T-cell (primary cell): ENCODE measurements at regions not wholly inside any gene's neighbourhood (a gene's known extent, or its start where the extent isn't known, plus 50 kb on each side); places are given as distances from the start of the nearest gene placed in this dataset.

Source experiments
- ATAC-seq, 4 experiments: fragments of 200-7000 bp in 3 of 4; fragments of 150-1000 bp in 1 of 4; cut with Tn5 transposase; replicated peaks in 1 of 4; 1 replicate in 3 of 4; 2 replicates in 1 of 4; pipeline ENCODE4 v1.10.0; 2021; ENCODE audit warnings: moderate library complexity in 3 of 4, mild to moderate bottlenecking in 2 of 4, moderate number of reproducible peaks in 1 of 4
- CTCF ChIA-PET, 2 donors: fragments of 300-600 bp; sonication (Branson Sonifier 250); formaldehyde crosslinking; loops; one replicate each; lab custom pipeline; 2022; ENCODE audit warnings: antibody characterized with exemption in 2 of 2; lab: Charles Lee
- POLR2A ChIA-PET, 2 donors: fragments of 300-600 bp; sonication (Branson Sonifier 250); formaldehyde crosslinking; loops; one replicate each; lab custom pipeline; 2022; ENCODE audit warnings: antibody characterized with exemption in 2 of 2; lab: Charles Lee
- DNase-seq, 35 experiments: peaks; one replicate each; pipeline versions ENCODE4 v3.0.0 to v3.0.0-alpha.2; 2013 to 2023
- H3K27ac ChIP-seq: one replicate; pipeline ENCODE4 v1.5.1; 2013; ENCODE audit warnings: low read length
- H3K27me3 ChIP-seq, 2 experiments: replicated peaks in 1 of 2; 1 replicate in 1 of 2; 2 replicates in 1 of 2; pipeline versions ENCODE4 v1.6.1 to v1.7.0; 2013; ENCODE audit warnings: low read length in 1 of 2, mixed read lengths in 1 of 2; ENCODE audit not compliant: control insufficient read depth in 2 of 2, insufficient read depth in 2 of 2; ENCODE audit errors: extremely low read depth in 1 of 2
- H3K36me3 ChIP-seq, 2 donors: 1 replicate in 1 of 2; 2 replicates in 1 of 2; pipeline versions ENCODE4 v1.6.1 to v1.7.0; 2013; ENCODE audit warnings: low read length in 1 of 2; ENCODE audit not compliant: control insufficient read depth in 2 of 2, insufficient read depth in 1 of 2; ENCODE audit errors: extremely low read depth in 1 of 2
- H3K4me1 ChIP-seq, 2 experiments: 1 replicate in 1 of 2; 2 replicates in 1 of 2; pipeline versions ENCODE4 v1.6.1 to v1.7.0; 2013; ENCODE audit warnings: low read length in 2 of 2, mixed read lengths in 1 of 2; ENCODE audit not compliant: insufficient read depth in 2 of 2, control insufficient read depth in 1 of 2; ENCODE audit errors: extremely low read depth in 1 of 2
- H3K4me3 ChIP-seq, 2 donors: 1 replicate in 1 of 2; 2 replicates in 1 of 2; pipeline versions ENCODE4 v1.5.1 to v1.7.0; 2013; ENCODE audit warnings: mild to moderate bottlenecking in 2 of 2, low read length in 1 of 2, moderate library complexity in 1 of 2; ENCODE audit not compliant: control insufficient read depth in 1 of 2; ENCODE audit errors: extremely low read depth in 1 of 2
- H3K9me3 ChIP-seq: 2 replicates; pipeline ENCODE4 v1.7.0; 2013
- H3K27ac Mint-ChIP-seq, 2 donors: one replicate each; pipeline ENCODE4 v1.8.0; 2020 to 2021; ENCODE audit warnings: mild to moderate bottlenecking in 2 of 2, mixed read lengths in 2 of 2
- H3K27me3 Mint-ChIP-seq, 2 donors: one replicate each; pipeline ENCODE4 v1.8.0; 2021 to 2022; ENCODE audit warnings: mixed read lengths in 2 of 2
- H3K36me3 Mint-ChIP-seq: one replicate; pipeline ENCODE4 v1.8.0; 2021; ENCODE audit warnings: mixed read lengths
- H3K4me1 Mint-ChIP-seq, 3 donors: one replicate each; pipeline ENCODE4 v1.8.0; 2020 to 2022; ENCODE audit warnings: mixed read lengths in 3 of 3, mild to moderate bottlenecking in 1 of 3
- H3K4me3 Mint-ChIP-seq, 3 donors: one replicate each; pipeline ENCODE4 v1.8.0; 2020 to 2022; ENCODE audit warnings: mild to moderate bottlenecking in 3 of 3, mixed read lengths in 3 of 3, moderate library complexity in 3 of 3
- H3K9me3 Mint-ChIP-seq, 3 donors: one replicate each; pipeline ENCODE4 v1.8.0; 2020 to 2022; ENCODE audit warnings: mixed read lengths in 3 of 3
- WGBS: methylation state at CpG from one replicate; pipeline ENCODE4 v1.1.5; 2013; ENCODE audit warnings: missing lambda C conversion rate; ENCODE audit not compliant: insufficient coverage; 5-methylcytosine and 5-hydroxymethylcytosine counted together

GRCh38 chr3:22982981-22983587 lies 220.0 kb upstream of the UBE2E2 start:
- WGBS = 91% methylated on average over 4 of the region's 7 CpGs
- no peaks in the 10 kb centered on the region for H3K27me3 Mint-ChIP-seq
- no peak overlapping the region for H3K4me3 ChIP-seq
- H3K9me3 ChIP-seq = no peaks in the 10 kb centered on the region
- peaks cover 0 to 2% (median 0%) of the 10 kb centered on the region in 3 donors for H3K4me1 Mint-ChIP-seq
- H3K27ac ChIP-seq = no peak overlapping the region
- no peak overlapping the region for H3K27ac Mint-ChIP-seq
- DNase-seq (no peak), ATAC-seq (no peak)
- no peaks in the 10 kb centered on the region for H3K4me1 ChIP-seq
- no peaks in the 10 kb centered on the region for H3K36me3 Mint-ChIP-seq
- ChIA-PET CTCF (interaction anchor here in 1 of 2 donors (0.9 kb wide), 1 partner anchor 18 kb away, joined by 3 read pairs; no protein-coding TSS in a partner anchor), POLR2A (no interaction called here)
- peaks cover 0 to 16% (median 9%) of the 10 kb centered on the region in 3 donors for H3K9me3 Mint-ChIP-seq
- no peaks in the 10 kb centered on the region for H3K36me3 ChIP-seq
- no peak overlapping the region for H3K4me3 Mint-ChIP-seq
- H3K27me3 ChIP-seq = no peaks in the 10 kb centered on the region

DNA sequence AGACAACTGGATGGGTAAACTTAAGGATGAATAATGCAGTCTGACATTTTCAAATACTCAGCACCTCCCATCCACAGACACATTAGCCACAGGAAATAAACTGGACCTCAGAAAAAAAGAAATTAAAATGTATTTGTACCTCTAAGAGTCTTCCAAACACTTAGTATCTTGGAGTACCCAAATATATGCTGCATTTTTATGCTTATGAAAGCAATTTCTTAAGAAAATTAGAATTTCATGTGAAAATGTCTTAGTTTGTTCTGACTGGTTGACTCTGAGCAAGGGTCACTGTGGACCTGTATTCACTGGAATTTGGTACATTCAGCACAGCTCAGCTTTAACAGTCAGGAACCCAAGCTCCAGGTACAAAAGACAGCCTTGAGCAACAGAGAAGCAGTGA lies 216.2 kb upstream of the UBE2E2 start:
- H3K4me3 ChIP-seq = no peak overlapping the region
- POLR2A ChIA-PET = no interaction called here

DNA sequence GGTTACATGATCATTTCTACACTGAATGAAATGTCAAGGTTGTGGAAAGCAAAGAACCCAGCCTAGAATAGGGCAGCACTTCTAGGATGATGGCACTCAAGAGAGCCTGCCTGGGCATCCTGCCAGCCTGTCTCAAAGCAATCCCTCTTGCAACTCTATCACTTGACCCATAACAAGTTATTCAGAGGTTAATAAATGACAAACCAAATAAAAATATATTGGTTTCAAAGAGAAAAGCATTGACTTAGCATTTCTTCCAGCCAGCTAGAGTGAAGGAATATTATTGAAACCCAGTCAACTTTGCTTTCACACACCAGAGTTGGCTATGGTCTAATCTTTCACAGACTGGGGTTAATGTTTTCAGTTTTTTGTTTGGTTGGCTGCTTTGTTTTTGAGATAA lies 214.6 kb upstream of the UBE2E2 start:
- H3K4me3 Mint-ChIP-seq = no peak overlapping the region
- H3K27me3 Mint-ChIP-seq = no peaks in the 10 kb centered on the region
- H3K4me1 ChIP-seq = no peaks in the 10 kb centered on the region
- no peak overlapping the region for H3K4me3 ChIP-seq
- H3K9me3 Mint-ChIP-seq = peaks cover 0 to 16% (median 9%) of the 10 kb centered on the region in 3 donors
- H3K27me3 ChIP-seq = no peaks in the 10 kb centered on the region
- no peaks in the 10 kb centered on the region for H3K9me3 ChIP-seq
- DNase-seq (no peak), ATAC-seq (no peak)
- no peak overlapping the region for H3K27ac Mint-ChIP-seq
- no peaks in the 10 kb centered on the region for H3K36me3 ChIP-seq
- no peaks in the 10 kb centered on the region for H3K36me3 Mint-ChIP-seq
- no peaks in the 10 kb centered on the region for H3K4me1 Mint-ChIP-seq
- ChIA-PET CTCF (no interaction called here), POLR2A (no interaction called here)
- no peak overlapping the region for H3K27ac ChIP-seq

More for the DNA sequence above, 216.2 kb upstream of the UBE2E2 start:
- Mint-ChIP-seq H3K4me3 (no peak overlapping the region), H3K27ac (no peak overlapping the region), H3K9me3 (peaks cover 0 to 16% (median 9%) of the 10 kb centered on the region in 3 donors), H3K36me3 (no peaks in the 10 kb centered on the region), H3K27me3 (no peaks in the 10 kb centered on the region), H3K4me1 (no peaks in the 10 kb centered on the region)
- no peak for ATAC-seq
- no peak overlapping the region for H3K27ac ChIP-seq
- DNase-seq = no peak
- H3K27me3 ChIP-seq = no peaks in the 10 kb centered on the region
- no peaks in the 10 kb centered on the region for H3K4me1 ChIP-seq
- no peaks in the 10 kb centered on the region for H3K9me3 ChIP-seq
- no peaks in the 10 kb centered on the region for H3K36me3 ChIP-seq
- CTCF ChIA-PET = no interaction called here

- H3K36me3 ChIP-seq = no peaks in the 10 kb centered on the region
- no peak for ATAC-seq
- 93% methylated on average over 17 of the region's 17 CpGs for WGBS
- H3K36me3 Mint-ChIP-seq = no peaks in the 10 kb centered on the region
- POLR2A ChIA-PET = interaction anchor here in 1 of 2 donors (0.6 kb wide), 1 partner anchor 14 kb away, joined by 3 read pairs; no protein-coding TSS in a partner anchor
- no peak overlapping the region for H3K4me3 Mint-ChIP-seq
- no peaks in the 10 kb centered on the region for H3K27me3 Mint-ChIP-seq
- no peak for DNase-seq
- H3K9me3 Mint-ChIP-seq = peaks cover 0 to 15% (median 9%) of the 10 kb centered on the region in 3 donors
- CTCF ChIA-PET = no interaction called here
- H3K4me3 ChIP-seq = no peak overlapping the region
- H3K27me3 ChIP-seq = no peaks in the 10 kb centered on the region
- no peaks in the 10 kb centered on the region for H3K9me3 ChIP-seq
- H3K4me1 ChIP-seq = no peaks in the 10 kb centered on the region
- H3K4me1 Mint-ChIP-seq = no peaks in the 10 kb centered on the region
- H3K27ac Mint-ChIP-seq = no peak overlapping the region
- no peak overlapping the region for H3K27ac ChIP-seq
These were observed 213.4 kb upstream of the UBE2E2 start for GRCh38 chr3:22989716-22990115.

DNA sequence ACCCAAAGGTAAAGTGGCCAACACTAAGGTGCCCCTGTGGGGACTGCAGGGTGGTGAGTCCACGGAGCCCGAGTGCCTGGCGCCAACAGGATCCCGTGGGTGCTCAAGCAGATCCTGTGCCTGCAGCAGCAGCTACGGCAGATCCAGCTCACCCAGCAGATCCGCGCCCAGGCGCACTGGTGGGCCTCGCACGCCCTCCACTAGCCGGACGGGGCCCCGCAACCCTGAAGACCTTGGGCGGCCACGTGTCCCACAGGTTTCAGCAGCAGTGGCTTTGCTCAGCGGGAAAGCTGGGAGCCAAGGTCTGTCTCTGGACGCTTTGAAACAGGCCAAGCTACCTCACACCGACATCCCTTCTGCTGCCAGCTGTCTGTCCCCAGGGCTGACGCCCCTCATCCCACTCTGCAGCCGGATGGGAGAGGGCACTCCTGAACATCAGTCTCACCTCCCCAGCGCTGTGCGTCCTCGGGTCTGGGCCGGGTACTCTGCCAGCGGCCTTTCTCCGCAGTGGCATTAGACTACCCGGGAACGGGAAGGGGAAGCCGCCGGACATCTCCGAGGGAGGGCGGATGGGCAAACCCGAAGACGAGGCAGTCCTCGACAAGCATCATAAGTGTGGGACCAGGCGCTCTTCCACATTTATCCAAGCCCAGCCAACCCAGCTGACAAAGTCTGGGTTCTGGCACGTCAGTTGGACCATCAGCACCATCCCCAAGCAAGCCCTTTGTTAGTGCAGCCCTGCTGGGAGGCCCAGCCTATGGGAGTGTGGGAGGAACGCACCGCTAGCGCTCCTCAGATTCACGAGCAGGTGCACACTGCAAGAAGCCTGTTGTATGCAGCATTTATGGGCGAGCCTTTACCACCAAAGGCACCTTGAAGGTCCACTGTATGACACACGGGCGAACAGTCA lies 212.6 kb upstream of the UBE2E2 start:
- WGBS = 97% methylated on average over 38 of the region's 44 CpGs
- no peaks in the 10 kb centered on the region for H3K36me3 Mint-ChIP-seq
- CTCF ChIA-PET = no interaction called here

DNA sequence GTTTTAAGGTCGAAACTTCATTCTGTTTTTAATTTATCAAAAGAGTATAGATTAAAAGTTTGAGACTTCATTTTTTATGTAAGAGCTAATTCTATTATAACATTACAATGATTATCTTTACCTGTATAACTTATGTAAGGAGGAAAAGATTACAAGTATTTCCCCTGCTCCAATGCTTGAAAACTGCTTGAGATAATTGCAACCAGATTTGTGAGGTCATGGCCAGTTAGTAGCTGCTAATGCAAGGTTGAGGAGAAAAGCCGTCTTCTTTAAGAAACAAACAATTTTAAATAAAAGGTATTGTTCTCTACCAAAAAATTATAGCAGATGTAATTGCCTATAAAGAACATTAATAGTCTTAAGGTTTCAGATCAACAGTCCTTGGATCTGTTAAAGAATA lies 208.3 kb upstream of the UBE2E2 start:
- Histone ChIP-seq H3K27ac (no peak overlapping the region), H3K27me3 (no peaks in the 10 kb centered on the region), H3K4me1 (no peaks in the 10 kb centered on the region), H3K4me3 (no peak overlapping the region), H3K36me3 (no peaks in the 10 kb centered on the region), H3K9me3 (no peaks in the 10 kb centered on the region)
- no peak for DNase-seq
- H3K27me3 Mint-ChIP-seq = no peaks in the 10 kb centered on the region
- H3K27ac Mint-ChIP-seq = no peak overlapping the region
- no CpG with 5 or more reads among the region's 2 CpGs for WGBS
- no peaks in the 10 kb centered on the region for H3K9me3 Mint-ChIP-seq
- no peak for ATAC-seq
- CTCF ChIA-PET = no interaction called here
- POLR2A ChIA-PET = no interaction called here
- H3K4me3 Mint-ChIP-seq = no peak overlapping the region
- no peaks in the 10 kb centered on the region for H3K4me1 Mint-ChIP-seq
- no peaks in the 10 kb centered on the region for H3K36me3 Mint-ChIP-seq

More for the DNA sequence above, 212.6 kb upstream of the UBE2E2 start:
- Mint-ChIP-seq H3K27ac (no peak overlapping the region), H3K9me3 (peaks cover 0 to 7% (median 3%) of the 10 kb centered on the region in 3 donors), H3K4me1 (no peaks in the 10 kb centered on the region), H3K27me3 (no peaks in the 10 kb centered on the region), H3K4me3 (no peak overlapping the region)
- H3K4me1 ChIP-seq = no peaks in the 10 kb centered on the region
- no peak overlapping the region for H3K27ac ChIP-seq
- H3K36me3 ChIP-seq = no peaks in the 10 kb centered on the region
- DNase-seq (no peak), ATAC-seq (no peak)
- H3K9me3 ChIP-seq = no peaks in the 10 kb centered on the region
- POLR2A ChIA-PET = interaction anchor here in 1 of 2 donors (0.6 kb wide), 1 partner anchor 15 kb away, joined by 3 read pairs; no protein-coding TSS in a partner anchor
- no peaks in the 10 kb centered on the region for H3K27me3 ChIP-seq
- no peak overlapping the region for H3K4me3 ChIP-seq
